NCI-H1694 (cell line): ENCODE measurements at regions not wholly inside any gene's neighbourhood (a gene's known extent, or its start where the extent isn't known, plus 50 kb on each side); places are given as distances from the start of the nearest gene placed in this dataset.
"Not testable (repeated sequence)": the region's sequence is repeated elsewhere in the genome, so short reads cannot be mapped to it uniquely, and the experiment has no call there.

Experiments
- DNase-seq: peaks from one replicate; lab custom pipeline; 2025; lab: John Stamatoyannopoulos, UW

DNA sequence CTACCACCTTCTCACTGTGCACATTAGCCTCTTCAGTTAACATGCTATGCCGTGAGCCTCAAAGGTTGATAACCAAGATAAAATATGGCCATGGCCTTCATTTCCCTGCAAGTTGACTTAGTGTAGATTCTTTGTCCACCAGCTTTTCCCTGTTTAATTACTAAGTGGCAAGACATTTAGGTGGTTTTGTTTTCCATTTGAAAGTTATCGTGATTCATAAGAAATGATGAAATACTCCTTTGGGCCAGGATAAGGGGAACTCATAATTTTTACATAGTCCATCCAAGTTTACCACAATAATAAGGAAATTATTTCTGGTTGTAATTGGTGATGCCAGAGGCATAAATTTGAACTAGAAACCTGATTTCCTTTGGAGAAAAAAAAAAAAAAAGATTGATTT, 609.6 kb downstream of the TAF11L14 start:
- no peak for DNase-seq

DNA sequence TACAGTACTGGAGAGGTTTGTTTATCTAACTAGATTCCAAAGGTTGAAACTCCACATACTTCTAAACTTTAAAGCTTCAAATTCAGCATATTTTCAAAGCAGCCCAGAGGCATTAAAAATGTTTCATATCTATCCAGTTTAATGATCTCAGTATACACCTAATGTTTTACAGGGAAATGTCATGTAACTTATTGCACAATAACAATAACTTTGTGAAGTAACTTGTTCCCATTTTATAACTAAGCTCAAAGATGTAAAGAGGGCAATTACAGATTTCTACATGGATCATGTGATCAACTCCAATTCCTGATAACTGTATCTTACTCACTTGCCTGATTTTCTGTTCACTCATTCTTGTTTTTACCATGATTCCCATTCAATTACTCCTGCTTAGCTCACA, 610.0 kb downstream of the TAF11L14 start:
- no peak for DNase-seq

DNA sequence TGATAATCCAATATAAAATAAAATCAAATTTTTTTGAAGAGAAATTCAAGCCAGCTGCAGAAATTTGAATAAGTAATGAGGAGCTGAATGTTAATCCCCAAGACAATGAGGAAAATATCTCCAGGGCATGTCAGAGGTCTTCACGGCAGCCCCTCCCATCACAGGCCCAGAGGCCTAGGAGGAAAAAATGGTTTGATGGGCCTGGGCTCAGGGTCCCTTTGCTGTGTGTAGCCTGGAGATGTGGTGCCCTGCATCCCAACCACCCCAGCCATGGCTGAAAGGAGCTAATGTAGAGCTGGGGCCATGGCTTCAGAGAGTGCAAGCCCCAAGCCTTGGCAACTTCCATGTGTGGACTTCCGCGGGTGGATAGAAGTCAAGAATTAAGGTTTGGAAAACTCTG, 618.3 kb downstream of the TAF11L14 start:
- no peak for DNase-seq

DNA sequence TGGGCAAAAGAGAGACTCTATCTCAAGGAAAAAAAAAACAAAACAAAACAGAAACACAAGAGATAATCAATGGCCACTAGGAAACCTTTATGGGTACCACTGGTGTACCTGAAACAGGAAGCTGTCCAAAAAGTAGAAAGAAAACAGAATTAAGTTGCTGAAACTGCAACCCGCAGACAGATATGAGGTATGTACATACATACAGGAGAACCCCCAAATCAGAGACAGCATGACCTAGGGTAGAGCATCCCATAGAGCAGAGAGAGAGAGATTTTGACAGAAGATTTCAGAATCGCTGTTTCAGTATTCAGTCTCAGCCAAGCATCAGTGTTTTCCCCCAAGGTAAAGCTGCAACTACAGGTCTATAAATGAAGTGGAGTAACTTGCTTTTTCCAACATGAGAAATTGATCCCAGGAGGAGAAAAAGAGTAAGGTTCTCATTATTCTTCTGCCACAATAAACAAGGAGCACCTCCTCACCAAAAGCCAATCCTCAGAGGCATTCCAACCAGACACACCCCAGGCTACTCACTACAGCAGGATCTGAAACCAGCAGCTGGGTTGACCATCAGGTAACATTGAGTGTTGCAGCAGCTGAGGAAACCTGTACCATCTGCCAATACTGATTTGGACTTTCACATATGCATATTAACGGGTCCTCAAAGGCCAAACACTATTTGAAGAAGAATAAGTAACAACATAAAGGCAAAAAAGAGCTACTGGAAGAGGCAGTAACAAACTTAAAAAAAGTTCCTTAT, 630.0 kb downstream of the TAF11L14 start:
- no peak for DNase-seq

DNA sequence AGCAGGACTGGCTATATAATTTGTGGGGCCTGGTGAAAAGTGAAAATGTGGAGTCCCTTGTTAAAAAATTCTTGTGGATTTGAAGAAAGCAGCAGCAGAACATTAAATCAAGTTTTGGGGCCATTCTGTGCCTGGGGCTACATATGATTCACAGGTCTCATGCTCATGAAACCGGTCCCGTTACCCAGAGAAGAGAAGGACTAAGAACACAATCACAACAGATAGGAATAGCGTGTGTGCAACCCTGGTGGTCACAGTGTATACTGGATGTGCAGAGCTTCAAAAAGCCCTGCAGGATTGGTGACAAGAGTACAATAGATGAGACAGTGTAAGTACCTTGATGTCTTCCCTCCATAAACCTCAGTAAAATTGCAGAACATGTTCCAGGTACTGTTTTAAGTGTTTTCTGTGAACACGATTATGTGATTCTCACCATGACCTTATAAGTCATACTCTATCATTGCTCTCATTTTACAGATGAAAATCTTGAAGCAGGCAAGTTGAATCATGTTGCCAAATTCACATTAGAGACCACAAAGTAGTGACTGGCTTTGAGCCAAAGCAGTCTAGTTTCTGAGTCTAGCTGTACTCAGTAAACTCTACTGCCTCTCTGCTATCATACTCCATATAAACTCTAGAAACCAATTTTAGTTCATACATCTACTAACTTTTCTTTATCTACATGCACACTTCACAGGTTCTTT, 636.5 kb downstream of the TAF11L14 start:
- no peak for DNase-seq

DNA sequence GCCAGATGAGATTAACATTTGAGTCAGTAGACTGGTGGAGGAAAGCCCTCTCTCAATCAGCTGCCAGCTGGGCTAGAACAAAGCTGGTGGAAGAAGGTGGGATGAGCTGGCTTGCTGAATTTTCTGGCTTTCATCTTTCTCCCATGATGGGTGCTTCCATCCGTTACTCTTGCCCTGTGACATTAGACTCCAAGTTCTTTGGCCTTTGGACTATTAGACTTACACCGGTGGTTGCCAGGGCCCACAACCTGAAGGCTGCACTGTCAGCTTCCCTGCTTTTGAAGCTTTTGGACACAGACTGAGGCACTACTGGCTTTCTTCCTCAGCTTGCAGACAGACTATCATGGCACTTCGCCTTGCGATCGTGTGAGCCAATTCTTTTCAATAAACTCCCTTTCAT, 642.7 kb downstream of the TAF11L14 start:
- DNase-seq, result no peak

DNA sequence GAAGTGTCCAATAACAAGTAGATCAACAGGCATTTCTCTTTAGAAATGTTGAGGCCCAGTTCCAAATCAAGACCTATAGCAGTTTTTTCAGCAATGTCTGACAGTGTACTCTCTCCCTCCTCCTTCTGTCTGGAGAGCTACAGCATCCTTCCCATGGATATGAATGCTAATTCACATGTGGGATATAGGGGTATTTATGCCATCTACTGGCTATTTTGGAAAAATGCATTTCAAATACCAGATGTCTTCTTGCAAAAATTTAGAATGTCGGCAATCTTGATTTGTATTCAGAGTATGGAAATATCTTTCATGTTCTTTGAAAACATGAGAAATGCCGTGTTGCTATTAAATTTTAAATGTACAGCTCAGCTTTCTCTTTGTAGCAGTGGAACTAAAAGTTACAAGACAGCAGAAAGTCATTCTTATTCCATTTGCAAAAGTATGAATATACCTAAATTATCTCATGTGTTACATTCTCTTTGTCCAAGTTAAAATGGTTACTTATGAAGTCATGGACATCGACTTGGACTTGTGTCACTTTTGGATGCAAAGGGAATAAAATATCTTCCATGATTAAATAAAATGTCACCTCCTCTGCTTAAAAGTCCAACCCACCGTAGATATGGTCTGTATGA, 647.8 kb downstream of the TAF11L14 start:
- DNase-seq, result peak; percentile 69

DNA sequence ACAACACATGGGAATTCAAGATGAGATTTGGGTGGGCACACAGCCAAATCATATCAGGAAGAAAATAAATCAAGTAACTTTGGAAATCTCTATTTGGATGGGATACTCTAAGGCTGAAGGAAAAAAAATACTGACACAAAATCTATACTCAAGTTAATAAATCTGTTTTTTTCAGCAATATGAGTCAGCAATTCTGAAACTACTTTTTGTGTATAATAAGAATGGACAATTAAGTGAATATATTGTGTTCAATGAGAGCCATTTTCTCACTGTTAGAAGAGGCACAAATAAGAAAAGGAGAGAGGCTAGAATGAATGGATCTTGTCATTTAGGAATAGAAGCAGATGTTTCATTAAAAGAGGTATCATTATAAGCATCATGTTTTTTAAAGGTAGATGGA, 651.0 kb downstream of the TAF11L14 start:
- no peak for DNase-seq

DNA sequence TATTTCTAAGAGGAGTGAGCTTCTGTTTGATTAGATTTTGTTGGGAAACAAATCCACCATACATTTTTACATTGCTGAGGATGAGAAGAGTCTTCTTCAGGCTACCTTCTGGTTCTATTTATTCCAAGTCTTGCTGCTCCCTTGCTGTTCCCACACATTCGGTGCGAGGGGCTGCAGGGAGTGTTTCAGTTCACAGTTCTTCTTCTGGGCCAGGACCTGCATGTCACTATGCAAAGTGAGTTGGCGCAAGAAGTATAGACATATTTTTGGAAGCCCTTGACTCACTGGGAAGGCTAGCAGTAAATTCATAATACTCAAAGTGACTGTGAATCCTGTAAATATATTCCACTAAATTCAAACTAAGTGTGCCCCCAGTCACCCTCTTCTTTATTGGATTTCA, 657.9 kb downstream of the TAF11L14 start:
- DNase-seq, result no peak

DNA sequence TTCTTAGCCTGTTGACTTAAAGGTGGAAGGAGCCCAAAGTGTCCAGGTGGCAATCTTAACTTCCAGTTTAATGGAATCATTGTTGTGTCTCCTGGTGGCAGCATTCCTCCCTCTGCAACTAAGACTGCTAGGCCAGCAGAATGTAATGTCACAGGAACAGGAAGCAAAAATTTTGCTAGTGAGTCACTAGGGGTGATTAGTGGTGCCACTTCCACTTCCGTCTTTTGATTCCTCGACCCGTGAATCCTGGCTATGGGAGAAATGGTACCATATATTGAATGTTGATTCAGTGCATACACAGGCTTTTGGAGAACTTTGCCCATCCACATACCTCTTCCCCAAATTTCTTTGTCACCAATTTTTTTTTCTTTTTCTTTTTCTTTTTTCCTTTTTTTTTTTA, 661.4 kb downstream of the TAF11L14 start:
- DNase-seq, result not testable (repeated sequence)

DNA sequence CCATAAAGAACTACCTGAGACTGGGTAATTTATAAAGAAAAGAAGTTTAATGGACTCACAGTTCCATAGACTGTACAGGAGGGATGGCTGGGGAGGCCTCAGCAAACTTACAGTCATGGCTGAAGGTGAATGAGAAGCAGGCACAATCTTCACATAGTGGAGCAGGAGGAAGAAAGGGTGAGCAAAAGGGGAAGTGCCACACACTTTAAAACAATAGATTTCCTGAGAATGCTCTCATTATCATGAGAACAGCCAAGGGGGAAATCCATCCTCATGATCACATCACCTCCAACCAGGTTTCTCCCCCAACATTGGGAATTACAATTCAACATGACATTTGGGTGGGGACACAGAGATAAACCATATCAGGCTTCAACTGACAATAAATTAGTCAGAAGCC, 664.9 kb downstream of the TAF11L14 start:
- DNase-seq, result no peak

DNA sequence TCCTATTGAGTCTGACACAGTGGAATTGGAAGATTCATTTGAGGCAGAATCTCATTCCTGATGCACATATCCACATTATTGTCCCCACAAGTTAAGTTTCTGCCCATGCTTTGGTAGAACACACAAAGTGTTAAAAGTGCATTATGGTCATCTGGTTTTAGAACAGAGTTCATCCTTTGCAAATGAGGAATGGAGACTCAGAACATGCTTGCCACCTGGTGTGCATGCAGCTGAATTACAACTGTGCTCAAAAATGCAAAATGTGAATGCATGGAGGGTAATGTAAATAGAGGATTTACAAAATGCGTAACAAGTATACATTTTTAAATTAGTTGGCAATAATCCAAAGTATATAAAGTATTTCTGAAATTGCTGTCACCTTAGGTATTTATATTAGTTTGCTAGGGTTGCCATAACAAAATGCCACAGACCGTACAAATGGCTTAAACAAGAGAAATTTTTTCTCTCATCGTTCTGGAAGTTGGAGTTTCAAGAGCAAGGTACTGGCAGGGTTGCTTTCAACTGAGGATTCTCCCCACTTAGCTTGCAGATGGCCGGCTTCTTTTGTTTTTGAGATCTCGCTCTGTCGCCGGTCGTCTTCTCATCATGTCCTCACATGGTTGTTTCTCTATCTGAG, 671.1 kb downstream of the TAF11L14 start:
- peak; percentile 52 for DNase-seq

DNA sequence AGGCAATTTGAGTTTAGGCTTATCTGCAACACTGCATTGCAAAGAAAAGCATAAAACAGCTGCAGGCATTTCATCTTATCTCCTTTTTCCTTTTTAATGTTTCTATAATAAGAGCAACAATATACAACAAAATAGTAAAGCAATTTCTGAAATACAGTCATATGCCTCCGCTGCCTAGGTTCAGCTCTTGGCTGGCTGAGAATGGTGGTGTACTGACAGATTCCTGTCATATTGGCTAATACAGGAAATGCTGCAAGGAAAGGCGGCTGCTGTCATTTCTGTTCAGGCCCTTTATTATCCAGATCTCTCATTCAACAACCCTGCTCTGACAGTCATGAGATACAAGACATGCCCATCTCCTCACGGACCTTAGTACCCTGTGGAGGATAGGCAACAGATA, 677.0 kb downstream of the TAF11L14 start:
- DNase-seq, result no peak

DNA sequence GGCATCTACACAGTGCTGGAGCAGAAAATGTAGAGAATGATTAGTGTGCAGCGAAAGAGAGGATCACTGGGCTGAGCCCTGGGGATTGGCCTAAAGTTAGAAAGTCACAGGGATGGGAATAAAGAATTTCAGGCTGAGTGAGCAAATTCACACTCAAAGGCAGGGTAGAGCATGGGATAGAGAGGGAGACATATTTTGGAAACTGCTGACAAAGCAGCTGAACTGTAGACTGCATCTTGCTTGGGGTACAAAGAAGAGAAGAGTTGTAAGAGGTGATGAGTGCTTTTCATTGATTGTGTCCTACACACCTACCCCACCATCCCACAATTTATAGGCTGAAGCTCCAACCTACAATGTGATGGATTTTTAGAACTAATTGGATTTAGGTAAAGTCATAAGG, 677.8 kb downstream of the TAF11L14 start:
- no peak for DNase-seq

DNA sequence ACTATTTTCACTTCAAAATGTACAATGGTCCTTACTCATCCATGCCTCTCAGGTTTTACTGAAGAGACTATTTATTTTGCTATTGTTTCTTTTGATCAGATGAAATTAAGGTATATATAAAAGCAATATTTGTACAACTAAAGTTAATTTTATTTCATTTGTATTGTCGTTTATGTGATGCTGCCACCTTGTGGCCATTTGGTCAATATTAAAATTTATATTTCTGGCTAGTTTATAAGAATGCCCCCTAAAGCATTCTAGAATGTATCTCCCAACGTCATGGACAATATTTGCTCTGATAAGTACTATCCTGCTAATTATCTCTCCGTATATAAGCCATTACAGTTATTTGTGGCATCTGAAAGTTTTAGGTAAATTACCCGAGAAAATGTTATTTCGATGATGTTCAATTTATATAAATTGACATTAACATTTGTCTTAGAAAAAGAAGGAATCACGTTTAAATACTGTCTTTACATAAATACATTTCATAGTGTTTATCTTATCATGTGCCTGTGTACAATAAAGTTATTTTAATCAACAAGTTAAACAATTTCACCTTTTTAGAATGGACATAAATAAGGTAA, 680.0 kb downstream of the TAF11L14 start:
- DNase-seq, result peak; percentile 36

DNA sequence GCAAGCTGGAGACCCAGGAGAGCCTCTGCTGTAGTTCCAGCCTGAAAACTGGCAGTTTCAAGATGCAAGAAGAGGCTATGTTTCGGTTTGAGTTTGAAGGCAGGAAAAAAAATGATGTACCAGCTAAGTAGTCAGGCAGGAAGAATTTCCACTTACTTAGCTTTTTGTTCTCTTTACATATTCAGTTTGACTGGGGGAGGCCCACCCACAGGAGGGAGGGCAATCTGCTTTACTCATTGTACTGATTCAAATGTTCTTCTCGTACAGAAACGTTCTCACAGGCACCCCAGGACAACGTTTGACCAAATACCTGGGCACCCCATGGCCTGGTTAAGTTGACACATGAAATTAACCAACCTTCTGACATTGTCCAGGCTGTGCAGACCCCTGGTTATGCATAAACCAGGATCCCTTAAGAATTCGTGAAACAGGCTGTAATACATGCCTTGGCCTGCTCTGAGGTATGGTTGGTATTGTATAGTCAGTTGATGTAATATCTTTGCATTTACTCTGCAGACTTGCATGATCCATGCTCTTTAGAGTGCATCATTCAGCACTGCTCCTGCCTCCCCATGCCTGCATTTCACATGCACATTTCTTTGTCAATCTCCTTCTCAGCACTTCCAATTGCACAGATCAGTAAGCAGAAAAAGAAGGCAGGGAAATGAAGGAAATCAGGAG, 687.1 kb downstream of the TAF11L14 start:
- DNase-seq, result no peak

DNA sequence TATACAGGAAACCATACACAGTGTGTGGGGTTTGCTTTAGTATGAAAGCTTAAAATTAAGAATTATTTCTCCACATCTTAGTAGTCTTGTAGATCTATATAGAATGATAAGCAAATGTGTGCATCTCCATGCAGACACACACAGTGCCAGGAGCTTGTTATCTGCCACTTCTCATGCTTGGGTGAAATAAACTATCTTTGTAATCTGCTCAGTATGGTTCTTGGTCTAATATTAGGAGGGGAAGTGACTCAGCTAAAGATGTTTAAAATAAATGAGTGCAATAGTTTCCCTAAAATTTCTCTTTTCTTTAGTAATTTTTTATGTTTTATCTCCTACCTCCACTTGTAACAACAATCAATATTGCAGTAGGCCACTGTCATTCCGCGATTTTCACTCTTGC, 689.6 kb downstream of the TAF11L14 start:
- no peak for DNase-seq

DNA sequence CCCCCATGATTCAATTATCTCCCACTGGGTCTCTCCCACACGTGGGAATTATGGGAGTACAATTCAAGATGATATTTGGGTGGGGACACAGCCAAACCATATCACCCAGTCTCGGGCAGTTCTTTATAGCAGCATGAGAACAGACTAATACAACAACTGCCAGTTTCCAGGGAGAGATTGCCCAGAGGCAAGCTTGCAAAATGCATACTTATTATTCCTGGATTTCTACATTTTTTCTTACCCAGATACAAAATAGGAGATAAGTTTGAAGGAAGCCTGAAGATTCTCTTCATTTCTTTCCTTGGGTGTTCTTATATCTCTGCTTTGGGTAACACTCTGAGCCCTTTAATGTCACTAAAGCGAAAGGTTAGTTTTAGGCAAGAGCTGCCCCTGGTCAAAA, 691.2 kb downstream of the TAF11L14 start:
- no peak for DNase-seq

DNA sequence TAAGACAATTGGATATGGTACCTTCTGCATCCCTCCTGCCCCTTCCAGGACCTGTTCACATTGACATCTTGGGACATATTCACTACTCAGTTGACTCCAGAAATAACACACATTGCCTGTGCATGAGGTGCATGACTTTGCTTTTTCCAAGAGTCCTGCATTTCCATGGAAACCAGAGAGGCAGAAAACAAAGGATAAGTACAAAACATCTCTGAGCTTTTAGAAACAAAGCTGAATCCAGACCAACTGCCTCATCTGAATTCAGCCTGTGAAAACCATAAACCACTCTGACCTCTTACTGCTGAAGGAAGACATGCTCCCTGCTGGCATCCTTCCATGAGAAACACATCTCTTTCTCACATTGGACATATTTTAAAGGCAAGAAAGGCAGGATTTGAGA, 695.1 kb downstream of the TAF11L14 start:
- no peak for DNase-seq

DNA sequence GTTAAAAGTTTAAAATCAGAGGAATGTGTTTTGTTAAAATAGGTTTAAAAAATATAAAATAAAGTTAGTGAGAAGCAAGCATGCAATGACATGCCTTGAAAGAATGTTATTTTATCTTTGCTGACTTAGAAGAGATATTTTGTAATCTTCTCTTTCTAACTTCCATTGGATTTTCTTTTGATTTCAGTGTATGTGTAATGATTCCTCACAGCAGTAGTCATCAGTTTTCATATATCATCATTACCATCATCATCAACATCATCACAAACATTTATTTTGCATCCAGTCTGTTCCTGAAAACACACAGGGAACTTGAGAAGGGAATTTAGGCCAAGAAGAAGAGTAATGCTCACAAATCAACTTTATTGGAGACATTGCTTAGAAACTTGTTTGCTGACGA, 699.6 kb downstream of the TAF11L14 start:
- no peak for DNase-seq

DNA sequence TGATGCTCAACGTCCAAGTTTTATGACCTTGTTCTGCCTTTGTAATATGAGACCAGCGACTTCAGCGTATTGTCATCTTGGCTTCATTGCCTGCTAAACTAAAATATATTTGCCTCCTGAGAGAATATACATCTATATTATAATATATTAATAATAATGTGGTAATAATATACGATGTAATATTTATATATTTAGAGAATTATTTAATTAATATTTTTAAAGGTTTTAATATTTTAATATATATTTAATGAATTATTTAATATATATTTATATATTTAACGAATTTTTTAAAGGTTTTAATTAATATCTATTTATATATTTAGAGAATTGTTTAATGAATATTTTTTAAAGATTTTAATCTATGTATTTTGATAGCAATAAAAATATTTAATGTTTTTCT, 700.7 kb downstream of the TAF11L14 start:
- no peak for DNase-seq

DNA sequence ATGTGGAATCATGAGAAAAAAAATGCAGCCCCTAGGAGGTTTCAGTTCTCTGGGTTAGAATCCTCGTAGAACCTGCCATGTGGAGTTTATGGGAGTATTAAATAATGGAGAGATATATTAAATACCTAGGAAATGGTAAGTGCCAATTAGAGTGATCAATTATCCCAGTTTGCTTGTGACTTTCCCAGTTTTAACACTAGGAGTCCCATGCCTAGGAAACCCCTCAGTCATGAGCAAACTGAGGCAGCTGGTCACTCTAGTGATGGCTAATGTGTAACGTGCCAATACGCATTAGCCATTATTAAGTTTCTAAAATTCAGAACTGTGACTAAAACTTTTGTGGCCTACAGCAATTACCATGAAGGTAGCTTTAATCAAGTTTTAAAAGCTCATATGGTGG, 720.6 kb downstream of the TAF11L14 start:
- DNase-seq, result no peak
